Body of pancreas (tissue), 4 donors: ENCODE measurements at regions not wholly inside any gene's neighbourhood (a gene's known extent, or its start where the extent isn't known, plus 50 kb on each side); places are given as distances from the start of the nearest gene placed in this dataset.

ENCODE experiments used
- ATAC-seq: fragments of 150-250 bp; one replicate; pipeline ENCODE4 v1.9.1; 2016
- DNase-seq, 4 donors: peaks; one replicate each; pipeline ENCODE4 v3.0.0-alpha.2; 2019
- H3K27ac ChIP-seq, 4 donors: fragments of 200-600 bp; sonication (generic); 1 replicate in 3 of 4; 2 replicates in 1 of 4; pipeline versions ENCODE4 v1.5.1 to v1.6.1; 2016 to 2019; ENCODE audit warnings: mild to moderate bottlenecking in 1 of 4, mixed read lengths in 1 of 4, moderate library complexity in 1 of 4
- H3K27me3 ChIP-seq, 2 donors: fragments of 200-600 bp; sonication (generic); one replicate each; pipeline ENCODE4 v1.6.0; 2016; ENCODE audit warnings: mild to moderate bottlenecking in 1 of 2
- H3K36me3 ChIP-seq, 2 donors: fragments of 200-600 bp; sonication (generic); replicated peaks in 1 of 2; 2 replicates each; pipeline ENCODE4 v1.5.1; 2016; ENCODE audit warnings: low read depth in 2 of 2; ENCODE audit not compliant: insufficient read depth in 1 of 2
- H3K4me1 ChIP-seq: fragments of 200-600 bp; sonication (generic); one replicate; pipeline ENCODE4 v1.6.0; 2016
- H3K4me3 ChIP-seq, 2 donors: fragments of 200-600 bp; sonication (generic); 1 replicate in 1 of 2; 2 replicates in 1 of 2; pipeline ENCODE4 v1.5.1; 2016 to 2019
- H3K9me3 ChIP-seq, 3 donors: fragments of 200-600 bp; sonication (generic); 1 replicate in 2 of 3; 2 replicates in 1 of 3; pipeline ENCODE4 v1.5.1; 2016
- CTCF ChIP-seq, 7 experiments: fragments of 450-650 bp in 4 of 7; fragments of 200-600 bp in 3 of 7; sonication (generic) in 3 of 7; IDR thresholded peaks; one replicate each; pipeline ENCODE4 v1.5.1; 2016 to 2019; ENCODE audit warnings: antibody characterized with exemption in 7 of 7
- POLR2A ChIP-seq, 3 donors: fragments of 450-650 bp; IDR thresholded peaks; one replicate each; pipeline ENCODE4 v1.6.1; 2016; ENCODE audit warnings: antibody characterized with exemption in 3 of 3, mild to moderate bottlenecking in 2 of 3
- WGBS, 2 donors: methylation state at CpG; one replicate each; pipeline ENCODE4 v1.1.5; 2017; 5-methylcytosine and 5-hydroxymethylcytosine counted together
- intact Hi-C: fragments of 100-400 bp; cut with DNase I; formaldehyde crosslinking; loops from one replicate; pipeline ENCODE4 v1.15.1; 2023

- 76 to 86% methylated on average over 5 of the region's 5 CpGs for WGBS, 2 donors
- TF ChIP-seq POLR2A (IDR thresholded peaks at IDR 0.05) (no peak), CTCF (IDR thresholded peaks at IDR 0.05) (no peak)
- Histone ChIP-seq H3K27me3 (no peaks in the 10 kb centered on the region), H3K9me3 (no peaks in the 10 kb centered on the region), H3K4me3 (no peak overlapping the region), H3K4me1 (no peaks in the 10 kb centered on the region), H3K36me3 (no peaks in the 10 kb centered on the region), H3K27ac (no peak overlapping the region)
- intact Hi-C loops, result no loop called here
- ATAC-seq (no peak), DNase-seq (no peak)
Measured at GRCh38 chr5:35457912-35458823, 159.5 kb upstream of the SPEF2 start.

- H3K27me3 ChIP-seq, result no peaks in the 10 kb centered on the region
- H3K36me3 ChIP-seq, result no peaks in the 10 kb centered on the region
- DNase-seq, result no peak
- no peak for ATAC-seq
- no peak overlapping the region for H3K27ac ChIP-seq
- intact Hi-C loops, result no loop called here
- H3K4me3 ChIP-seq, result no peak overlapping the region
- WGBS, 2 donors, result 88 to 94% methylated on average over 1 of the region's 1 CpG
- H3K4me1 ChIP-seq, result no peaks in the 10 kb centered on the region
- no peaks in the 10 kb centered on the region for H3K9me3 ChIP-seq
- TF ChIP-seq CTCF (IDR thresholded peaks at IDR 0.05) (no peak), POLR2A (IDR thresholded peaks at IDR 0.05) (no peak)
Measured at GRCh38 chr5:35456506-35456905, 161.2 kb upstream of the SPEF2 start.

- WGBS, 2 donors, result 71 to 73% methylated on average over 3 of the region's 3 CpGs
- Histone ChIP-seq H3K9me3 (no peaks in the 10 kb centered on the region), H3K27me3 (no peaks in the 10 kb centered on the region), H3K4me1 (no peaks in the 10 kb centered on the region), H3K27ac (no peak overlapping the region), H3K36me3 (no peaks in the 10 kb centered on the region), H3K4me3 (no peak overlapping the region)
- no peak for ATAC-seq
- intact Hi-C loops, result no loop called here
- TF ChIP-seq CTCF (IDR thresholded peaks at IDR 0.05) (no peak), POLR2A (IDR thresholded peaks at IDR 0.05) (no peak)
- no peak for DNase-seq
Measured at GRCh38 chr5:35454011-35454525, 163.6 kb upstream of the SPEF2 start.

- Histone ChIP-seq H3K4me3 (no peak overlapping the region), H3K9me3 (no peaks in the 10 kb centered on the region), H3K27ac (no peak overlapping the region), H3K36me3 (no peaks in the 10 kb centered on the region), H3K27me3 (no peaks in the 10 kb centered on the region), H3K4me1 (peaks cover 5% of the 10 kb centered on the region)
- DNase-seq (peak; percentile 8 to 60 (median 30)), ATAC-seq (no peak)
- intact Hi-C loops, result no loop called here
- WGBS, 2 donors, result 93 to 94% methylated on average over 4 to 5 of the region's 5 CpGs
- TF ChIP-seq CTCF (IDR thresholded peaks at IDR 0.05) (no peak), POLR2A (IDR thresholded peaks at IDR 0.05) (no peak)
Measured at GRCh38 chr5:35443803-35444595, 173.7 kb upstream of the SPEF2 start.
